ENCODE measurements at regions not wholly inside any gene's neighbourhood (a gene's known extent, or its start where the extent isn't known, plus 50 kb on each side); places are given as distances from the start of the nearest gene placed in this dataset.

GRCh38 chr1:81424061-81424460 lies 376.7 kb upstream of the ADGRL2 start:
- Histone ChIP-seq H3K9me2 (replicated peaks; ENCODE audit: insufficient read depth, low read length) (no peaks in the 10 kb centered on the region), H3K4me2 (ENCODE audit: low read depth, low read length) (no peak overlapping the region), H3K27me3 (replicated peaks; ENCODE audit: insufficient read depth, low read length) (no peaks in the 10 kb centered on the region), H2AFZ (ENCODE audit: low read length) (no peak overlapping the region), H3K79me2 (ENCODE audit: low read length) (no peaks in the 10 kb centered on the region), H4K20me1 (ENCODE audit: insufficient read depth, low read length) (no peaks in the 10 kb centered on the region), H3F3A (ENCODE audit: insufficient read depth, low read length) (no peaks in the 10 kb centered on the region), H3K4me3 (ENCODE audit: low read length) (no peak overlapping the region), H3K9ac (ENCODE audit: low read length) (no peak overlapping the region), H3K36me3 (replicated peaks; ENCODE audit: insufficient read depth, low read length) (no peaks in the 10 kb centered on the region), H3K9me3 (replicated peaks; ENCODE audit: insufficient read depth, low read length) (no peaks in the 10 kb centered on the region), H3K4me1 (ENCODE audit: low read length) (peaks cover 12% of the 10 kb centered on the region), H3K27ac (ENCODE audit: low read length) (no peak overlapping the region)
- DNase-seq: no peak
- TF ChIP-seq CTCF (IDR thresholded peaks at IDR 0.05; ENCODE audit: low read length) (no peak), EZH2 (optimal IDR thresholded peaks at IDR 0.05; ENCODE audit: low read depth, low read length) (no peak), EZH2phosphoT487 (IDR thresholded peaks at IDR 0.05; ENCODE audit: low read length) (no peak)

- Histone ChIP-seq H3K36me3 (replicated peaks; ENCODE audit: insufficient read depth, low read length) (no peaks in the 10 kb centered on the region), H3K4me3 (ENCODE audit: low read length) (no peak overlapping the region), H2AFZ (ENCODE audit: low read length) (no peak overlapping the region), H4K20me1 (ENCODE audit: insufficient read depth, low read length) (no peaks in the 10 kb centered on the region), H3K27ac (ENCODE audit: low read length) (no peak overlapping the region), H3F3A (ENCODE audit: insufficient read depth, low read length) (no peaks in the 10 kb centered on the region), H3K4me1 (ENCODE audit: low read length) (peaks cover 12% of the 10 kb centered on the region), H3K27me3 (replicated peaks; ENCODE audit: insufficient read depth, low read length) (no peaks in the 10 kb centered on the region), H3K9me2 (replicated peaks; ENCODE audit: insufficient read depth, low read length) (no peaks in the 10 kb centered on the region), H3K9me3 (replicated peaks; ENCODE audit: insufficient read depth, low read length) (no peaks in the 10 kb centered on the region), H3K4me2 (ENCODE audit: low read depth, low read length) (no peak overlapping the region), H3K9ac (ENCODE audit: low read length) (no peak overlapping the region), H3K79me2 (ENCODE audit: low read length) (no peaks in the 10 kb centered on the region)
- DNase-seq: peak; percentile 67
- TF ChIP-seq EZH2phosphoT487 (IDR thresholded peaks at IDR 0.05; ENCODE audit: low read length) (no peak), CTCF (IDR thresholded peaks at IDR 0.05; ENCODE audit: low read length) (no peak), EZH2 (optimal IDR thresholded peaks at IDR 0.05; ENCODE audit: low read depth, low read length) (no peak)
Measured at GRCh38 chr1:81420760-81421159, 380.0 kb upstream of the ADGRL2 start.

- Histone ChIP-seq H3K4me3 (ENCODE audit: low read length) (no peak overlapping the region), H4K20me1 (ENCODE audit: insufficient read depth, low read length) (no peaks in the 10 kb centered on the region), H3K36me3 (replicated peaks; ENCODE audit: insufficient read depth, low read length) (no peaks in the 10 kb centered on the region), H3K9me3 (replicated peaks; ENCODE audit: insufficient read depth, low read length) (no peaks in the 10 kb centered on the region), H2AFZ (ENCODE audit: low read length) (no peak overlapping the region), H3K79me2 (ENCODE audit: low read length) (no peaks in the 10 kb centered on the region), H3K4me2 (ENCODE audit: low read depth, low read length) (no peak overlapping the region), H3F3A (ENCODE audit: insufficient read depth, low read length) (no peaks in the 10 kb centered on the region), H3K9ac (ENCODE audit: low read length) (no peak overlapping the region), H3K27ac (ENCODE audit: low read length) (no peak overlapping the region), H3K27me3 (replicated peaks; ENCODE audit: insufficient read depth, low read length) (no peaks in the 10 kb centered on the region), H3K4me1 (ENCODE audit: low read length) (no peaks in the 10 kb centered on the region), H3K9me2 (replicated peaks; ENCODE audit: insufficient read depth, low read length) (no peaks in the 10 kb centered on the region)
- TF ChIP-seq CTCF (IDR thresholded peaks at IDR 0.05; ENCODE audit: low read length) (peak; percentile 60), EZH2phosphoT487 (IDR thresholded peaks at IDR 0.05; ENCODE audit: low read length) (no peak), EZH2 (optimal IDR thresholded peaks at IDR 0.05; ENCODE audit: low read depth, low read length) (no peak)
- no peak for DNase-seq
Measured at GRCh38 chr1:81414488-81415015, 386.2 kb upstream of the ADGRL2 start.

Measured in MM.1S (cell line).